HG03575 (cell line): ENCODE measurements at regions not wholly inside any gene's neighbourhood (a gene's known extent, or its start where the extent isn't known, plus 50 kb on each side); places are given as distances from the start of the nearest gene placed in this dataset.
A peak's percentile ranks its signal among the peaks of the same experiment; 100 is the strongest.

ENCODE experiments used
- ATAC-seq: cut with Tn5 transposase; IDR thresholded peaks from one replicate; pipeline ENCODE4 v1.9.1; 2021; ENCODE audit not compliant: unreplicated experiment, insufficient number of reproducible peaks, low FRiP score; ENCODE audit errors: extremely low read depth

DNA sequence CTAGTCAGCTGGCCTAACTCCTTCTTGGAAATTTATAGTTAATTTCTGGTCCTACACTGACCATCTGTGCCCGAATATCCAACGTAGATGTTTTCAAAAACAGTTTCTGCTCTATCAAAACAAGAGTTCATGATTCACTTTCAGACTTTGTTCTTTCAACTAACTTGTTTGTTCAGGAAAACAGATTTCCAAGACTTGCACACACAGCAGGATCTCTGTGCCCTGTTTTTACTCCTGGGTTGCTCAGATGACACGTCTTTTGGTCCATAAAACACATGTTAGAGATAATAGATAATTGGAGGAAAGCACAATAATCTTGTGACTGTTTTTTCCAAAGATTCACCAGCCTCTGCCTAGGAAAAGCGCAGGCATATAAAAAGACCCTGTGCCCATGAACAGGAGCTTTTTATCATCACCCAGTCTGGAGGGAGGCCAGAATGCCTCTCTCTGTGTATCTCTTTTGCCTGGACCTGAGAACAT lies 218.0 kb downstream of the IRS2 start:
- ATAC-seq, result no peak

DNA sequence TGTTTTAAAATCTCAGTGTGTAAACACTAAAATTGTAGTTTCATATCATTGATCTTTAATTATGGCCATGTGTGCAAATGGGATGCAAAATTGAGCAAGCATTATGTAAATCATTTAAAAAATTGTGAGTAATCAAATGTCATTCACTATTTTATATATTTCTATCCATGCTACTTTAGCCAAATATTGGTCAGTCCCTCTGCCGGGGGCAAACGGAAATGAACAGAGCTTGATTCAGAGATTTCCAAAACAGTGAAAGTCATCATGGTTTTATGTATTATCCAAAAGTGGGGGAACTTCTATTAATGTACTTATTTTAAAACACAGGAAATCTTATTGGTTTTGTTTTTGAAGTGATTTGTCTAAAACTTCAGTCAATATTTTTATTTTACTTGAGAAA lies 219.1 kb downstream of the IRS2 start:
- no peak for ATAC-seq

- no peak for ATAC-seq
These were observed 220.5 kb downstream of the IRS2 start for GRCh38 chr13:109565877-109566276.

- no peak for ATAC-seq
These were observed 238.0 kb downstream of the IRS2 start for GRCh38 chr13:109548374-109548773.

DNA sequence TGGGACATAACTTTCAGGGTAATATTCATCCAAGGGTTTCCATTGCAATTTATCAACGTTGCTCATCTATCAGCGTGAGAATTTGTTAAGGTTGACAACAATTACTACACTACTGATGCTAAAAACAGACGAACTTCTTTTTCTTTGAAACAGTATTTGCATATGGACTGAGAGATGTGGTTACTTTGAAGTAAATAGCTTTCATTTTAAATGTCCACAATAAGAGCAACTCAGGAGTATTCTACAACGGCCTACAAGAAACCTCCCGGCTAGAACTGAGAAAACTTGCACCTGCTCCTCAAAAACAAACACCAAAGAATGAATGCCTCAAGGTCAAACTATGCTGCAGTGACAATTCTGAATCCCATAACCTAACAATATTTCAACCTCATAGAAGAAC lies 238.4 kb downstream of the IRS2 start:
- ATAC-seq, result peak; percentile 85

DNA sequence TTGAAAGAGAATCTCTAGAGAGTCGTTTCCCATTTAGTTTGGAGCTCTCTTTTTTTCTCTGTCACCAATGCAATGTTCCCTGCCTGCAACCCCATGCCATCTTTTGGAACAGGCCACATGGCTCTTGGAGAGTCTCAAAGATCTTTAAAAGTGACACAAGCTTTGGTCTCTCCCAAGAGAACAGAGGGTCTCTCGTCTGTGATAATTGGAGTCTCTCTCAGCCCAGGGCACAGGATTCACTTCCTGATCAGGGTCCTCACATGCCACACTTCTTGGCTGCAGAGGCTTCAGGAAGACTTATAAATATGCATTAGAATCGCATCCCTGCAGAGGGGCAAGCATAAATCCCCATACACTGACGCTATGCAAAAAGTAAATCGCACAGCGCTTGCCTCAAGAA lies 240.5 kb downstream of the IRS2 start:
- ATAC-seq, result no peak

DNA sequence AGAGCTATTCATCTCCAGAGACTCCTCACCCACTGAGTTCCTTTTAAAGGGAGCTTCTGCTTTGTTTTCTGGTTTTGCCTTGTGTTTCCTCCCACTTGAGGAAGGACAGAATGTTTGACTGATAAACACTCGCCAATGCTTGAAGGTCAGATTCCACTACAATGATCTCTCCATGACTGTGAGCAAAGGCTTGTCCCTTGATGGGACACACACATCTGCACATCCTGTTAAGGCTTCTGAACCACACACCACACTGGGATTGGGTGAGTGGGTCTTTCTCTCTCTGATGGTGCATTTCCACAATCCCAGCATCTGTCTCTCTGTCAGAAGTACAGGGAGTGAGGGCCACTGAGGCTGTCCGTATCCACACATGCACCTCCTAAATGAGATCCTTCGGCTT lies 245.3 kb downstream of the IRS2 start:
- ATAC-seq, result no peak

DNA sequence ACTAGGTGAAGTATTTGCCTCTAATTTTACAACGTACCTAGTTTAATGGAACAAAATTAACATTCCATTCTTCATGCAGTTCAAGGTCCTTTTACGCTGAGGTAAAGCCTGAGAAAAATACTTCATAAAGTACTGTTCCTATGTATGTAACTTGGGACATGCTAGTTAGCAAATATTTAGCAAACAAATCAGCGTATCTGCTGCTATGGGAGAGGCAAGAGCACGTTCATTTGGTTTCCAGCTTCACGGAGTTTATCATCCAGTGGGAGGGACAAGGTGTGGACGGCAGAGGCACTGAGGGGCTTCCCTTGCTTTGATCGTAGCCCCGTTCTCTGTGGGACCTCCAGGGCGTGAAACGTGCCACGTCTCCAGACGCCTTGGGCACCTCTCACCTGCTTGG lies 248.8 kb downstream of the IRS2 start:
- ATAC-seq, result no peak

DNA sequence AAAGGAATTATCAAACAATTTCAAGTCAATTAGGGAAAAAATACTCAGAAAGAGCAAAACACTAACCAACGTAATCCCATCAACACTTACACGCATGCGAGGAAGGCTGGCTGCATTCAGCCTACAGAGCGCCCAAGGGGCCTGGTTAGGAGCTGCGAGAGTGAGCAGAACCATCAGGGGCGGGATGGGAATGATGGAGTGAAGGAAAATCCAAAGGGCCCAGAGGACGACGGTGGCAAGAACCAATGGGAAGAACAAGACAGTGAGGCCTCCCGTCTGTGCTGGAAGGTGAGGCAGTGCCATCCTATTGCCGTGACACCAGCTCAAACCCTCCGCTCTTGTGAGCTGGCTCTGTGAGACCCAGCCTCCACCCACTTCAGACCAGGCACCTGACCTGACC lies 253.0 kb downstream of the IRS2 start:
- ATAC-seq, result no peak

DNA sequence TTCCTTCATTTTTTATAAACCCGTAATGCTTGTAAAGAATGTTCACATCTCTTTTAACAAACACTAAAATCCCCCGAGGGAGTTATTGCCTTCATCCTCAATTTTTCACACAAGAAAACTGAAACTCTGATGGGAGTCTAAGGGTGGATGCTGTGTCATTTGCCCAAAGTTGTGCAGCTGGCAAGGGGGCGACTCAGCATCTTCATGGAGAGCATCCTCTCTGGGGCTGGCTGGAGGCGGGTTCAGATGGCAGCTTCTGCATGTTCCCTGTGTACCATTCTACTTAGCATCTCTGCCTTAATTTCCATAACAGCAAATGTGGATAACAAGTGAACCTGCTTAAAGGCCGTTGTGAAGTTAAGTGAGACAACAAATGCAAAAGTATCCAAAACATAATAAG lies 256.4 kb downstream of the IRS2 start:
- ATAC-seq, result no peak

DNA sequence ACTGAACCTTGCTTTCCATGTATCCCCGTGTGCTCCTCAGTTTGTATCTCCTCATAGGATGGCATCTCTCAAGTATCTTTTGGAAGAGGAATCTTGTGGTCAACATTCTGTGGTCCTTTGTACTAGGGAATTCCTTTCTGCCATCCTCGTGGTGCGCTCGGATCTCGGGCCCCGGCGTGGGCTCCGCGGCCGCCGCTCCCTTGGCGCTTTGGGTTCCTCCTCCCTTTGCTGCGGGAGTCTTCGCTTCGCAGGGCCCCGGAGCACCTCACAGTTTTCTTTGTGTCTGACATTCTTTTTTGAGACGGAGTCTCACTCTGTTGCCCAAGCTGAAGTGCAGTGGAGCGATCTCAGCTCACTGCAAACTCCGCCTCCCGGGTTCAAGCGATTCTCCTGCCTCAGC lies 264.7 kb downstream of the IRS2 start:
- no peak for ATAC-seq

- no peak for ATAC-seq
These were observed 268.9 kb downstream of the IRS2 start for GRCh38 chr13:109517517-109517916.

- ATAC-seq, result no peak
These were observed 270.2 kb downstream of the IRS2 start for GRCh38 chr13:109516186-109516585.

DNA sequence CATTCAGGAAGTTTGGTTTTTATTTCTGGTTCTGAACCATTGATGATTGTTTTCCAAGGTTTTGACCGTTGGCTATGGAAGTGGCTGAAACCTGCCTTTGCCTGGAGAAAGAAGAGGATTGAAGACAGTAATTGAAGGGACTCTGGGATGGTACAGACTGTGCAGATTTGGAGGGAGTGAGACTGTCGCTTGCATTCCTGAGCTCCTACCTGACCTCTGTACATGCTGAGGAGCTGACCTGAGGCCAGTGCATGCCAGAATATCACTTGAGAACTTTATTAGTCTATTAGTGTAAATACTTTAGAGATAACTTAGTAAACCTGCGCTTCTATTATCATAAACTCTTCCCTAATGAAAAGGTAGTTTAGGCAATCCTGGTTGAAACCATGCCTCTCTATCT lies 276.4 kb downstream of the IRS2 start:
- ATAC-seq, result no peak

DNA sequence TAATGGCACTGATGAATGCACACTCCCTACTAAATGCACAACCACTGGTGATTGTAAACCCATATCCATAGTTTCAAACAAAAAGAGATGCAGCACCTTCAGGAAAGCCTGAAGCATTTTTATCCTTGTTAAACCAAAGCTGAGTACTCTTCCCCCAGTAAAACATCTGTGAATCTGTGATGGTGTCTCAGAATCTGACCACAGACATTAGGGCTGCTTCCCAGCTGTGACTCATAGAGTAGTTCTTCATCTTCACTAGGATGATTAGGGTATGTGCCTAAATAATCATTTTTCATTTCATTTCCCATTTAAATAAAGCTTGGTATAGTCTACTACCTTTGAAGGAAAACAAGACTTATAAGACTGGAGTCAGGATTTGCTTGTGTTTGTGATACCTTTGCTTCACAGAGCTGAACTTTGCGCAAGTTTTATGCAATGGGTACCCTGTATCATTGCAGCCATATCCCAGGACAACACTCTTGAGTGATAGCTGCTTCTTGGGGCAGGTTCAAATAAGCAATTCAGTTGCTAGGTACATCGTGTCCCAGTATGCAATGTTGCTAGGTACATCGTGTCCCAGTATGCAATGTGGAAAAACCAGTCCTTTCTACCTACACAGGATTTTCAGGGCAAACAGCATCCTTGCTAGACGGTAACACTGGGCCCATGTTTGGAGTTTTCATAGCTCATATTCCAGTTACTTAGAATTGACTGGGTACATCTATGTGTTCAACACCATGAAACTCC lies 277.1 kb downstream of the IRS2 start:
- no peak for ATAC-seq

- ATAC-seq, result no peak
These were observed 286.1 kb downstream of the IRS2 start for GRCh38 chr13:109500146-109500773.

- ATAC-seq, result no peak
These were observed 288.5 kb downstream of the IRS2 start for GRCh38 chr13:109497917-109498316.

DNA sequence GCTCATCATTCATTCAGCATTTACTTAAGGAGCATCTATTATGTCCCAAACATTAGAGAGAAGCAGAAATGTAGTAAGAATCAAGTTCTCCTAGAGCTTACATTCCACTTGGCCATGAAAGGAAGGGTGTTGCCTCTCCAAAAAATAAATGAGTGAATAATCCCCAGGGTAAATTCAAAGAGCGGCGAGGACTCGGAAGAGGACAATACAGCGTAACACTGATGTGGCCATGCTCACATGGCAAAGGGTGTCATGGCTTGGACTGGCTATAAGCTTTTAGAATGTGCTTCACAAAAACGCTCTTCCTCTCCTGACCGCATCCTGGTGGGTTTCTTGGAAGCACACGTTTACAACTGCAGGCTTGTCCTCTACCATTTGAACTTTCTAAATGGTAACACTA lies 290.2 kb downstream of the IRS2 start:
- no peak for ATAC-seq

- ATAC-seq, result no peak
These were observed 291.4 kb downstream of the IRS2 start for GRCh38 chr13:109494925-109495369.

GRCh38 chr13:109485136-109485794 lies 301.1 kb downstream of the IRS2 start:
- ATAC-seq, result no peak
